H1 (cell line): ENCODE measurements at regions not wholly inside any gene's neighbourhood (a gene's known extent, or its start where the extent isn't known, plus 50 kb on each side); places are given as distances from the start of the nearest gene placed in this dataset.

Source experiments
- CTCF ChIA-PET: fragments of 300-600 bp; sonication (Branson Sonifier 250); formaldehyde crosslinking; loops from one replicate; lab custom pipeline; 2021; ENCODE audit not compliant: partially characterized antibody; lab: Charles Lee
- POLR2A ChIA-PET: fragments of 300-600 bp; sonication (Branson Sonifier 250); formaldehyde crosslinking; loops from one replicate; lab custom pipeline; 2021; ENCODE audit warnings: inconsistent platforms; ENCODE audit not compliant: partially characterized antibody; lab: Charles Lee
- DNase-seq, 2 experiments: peaks; one replicate each; pipeline versions ENCODE4 v3.0.0 to v3.0.0-alpha.2; 2010 to 2022; ENCODE audit warnings: low spot score in 2 of 2, low read depth in 1 of 2, mixed read lengths in 1 of 2
- FAIRE-seq: peaks from 2 replicates; lab custom pipeline; 2011; peaks lifted over from hg19 to GRCh38; lab: Jason Lieb, UNC
- H2AFZ ChIP-seq: 2 replicates; pipeline ENCODE4 v1.8.1; 2012; ENCODE audit warnings: low read length, inconsistent platforms
- H2AK5ac ChIP-seq: 2 replicates; pipeline ENCODE4 v1.6.1; 2013; ENCODE audit warnings: low read depth, low read length
- H2BK120ac ChIP-seq: replicated peaks from 2 replicates; pipeline ENCODE3; 2013; ENCODE audit warnings: low read depth, low read length, inconsistent platforms
- H2BK12ac ChIP-seq: 2 replicates; pipeline ENCODE4 v1.6.1; 2013; ENCODE audit warnings: low read depth, low read length
- H2BK15ac ChIP-seq: 2 replicates; pipeline ENCODE4 v1.6.1; 2013; ENCODE audit warnings: low read length
- H2BK20ac ChIP-seq: 2 replicates; pipeline ENCODE4 v1.6.1; 2013; ENCODE audit warnings: low read length
- H2BK5ac ChIP-seq: 2 replicates; pipeline ENCODE4 v1.6.1; 2013; ENCODE audit warnings: low read depth, low read length
- H3K14ac ChIP-seq: 2 replicates; pipeline ENCODE4 v1.6.1; 2013; ENCODE audit warnings: inconsistent platforms; ENCODE audit not compliant: insufficient read length
- H3K18ac ChIP-seq: 2 replicates; pipeline ENCODE4 v1.6.1; 2013; ENCODE audit warnings: low read length; ENCODE audit errors: extremely low read depth
- H3K23ac ChIP-seq: 2 replicates; pipeline ENCODE4 v1.6.1; 2013; ENCODE audit warnings: inconsistent platforms; ENCODE audit not compliant: insufficient read length
- H3K23me2 ChIP-seq: 2 replicates; pipeline ENCODE4 v1.6.1; 2013; ENCODE audit warnings: low read depth, low read length
- H3K27ac ChIP-seq: 2 replicates; pipeline ENCODE4 v1.6.1; 2011; ENCODE audit warnings: low read depth, low read length, inconsistent platforms
- H3K27me3 ChIP-seq, 4 experiments: replicated peaks in 1 of 4; 1 replicate in 1 of 4; 2 replicates in 3 of 4; pipeline versions ENCODE4 v1.6.1 to v1.8.1; 2011 to 2013; ENCODE audit warnings: low read length in 3 of 4, mild to moderate bottlenecking in 3 of 4, inconsistent platforms in 2 of 4, mixed read lengths in 2 of 4, moderate library complexity in 1 of 4; ENCODE audit not compliant: control insufficient read depth in 3 of 4, insufficient read depth in 3 of 4; ENCODE audit errors: extremely low read depth in 1 of 4
- H3K36me3 ChIP-seq, 4 experiments: 2 replicates each; pipeline versions ENCODE4 v1.6.1 to v1.8.1; 2011 to 2013; ENCODE audit warnings: mild to moderate bottlenecking in 4 of 4, low read length in 3 of 4, moderate library complexity in 2 of 4, control low read depth in 1 of 4, inconsistent platforms in 1 of 4; ENCODE audit not compliant: insufficient read depth in 4 of 4, control insufficient read depth in 2 of 4
- H3K4ac ChIP-seq: replicated peaks from 2 replicates; pipeline ENCODE3; 2013; ENCODE audit warnings: low read length, low read depth, mixed read lengths, inconsistent platforms; ENCODE audit not compliant: insufficient read length
- H3K4me1 ChIP-seq, 4 experiments: replicated peaks in 1 of 4; 1 replicate in 1 of 4; 2 replicates in 3 of 4; pipeline versions ENCODE4 v1.6.1 to v1.8.1; 2011 to 2013; ENCODE audit warnings: low read length in 3 of 4, inconsistent platforms in 2 of 4, mixed read lengths in 1 of 4; ENCODE audit not compliant: insufficient read depth in 4 of 4, control insufficient read depth in 3 of 4
- H3K4me2 ChIP-seq, 2 experiments: 2 replicates each; pipeline versions ENCODE4 v1.6.1 to v1.8.1; 2011 to 2013; ENCODE audit warnings: low read depth in 2 of 2, low read length in 2 of 2, control low read depth in 1 of 2, inconsistent platforms in 1 of 2, mild to moderate bottlenecking in 1 of 2; ENCODE audit not compliant: insufficient read depth in 1 of 2
- H3K4me3 ChIP-seq, 4 experiments: fragments of 200-600, 300-600 bp in 1 of 4; sonication (generic), shearing (Covaris generic), sonication (Bioruptor Twin) in 1 of 4; 2 replicates each; pipeline versions ENCODE4 v1.5.1 to v1.8.1; 2011 to 2016; ENCODE audit warnings: low read length in 4 of 4, low read depth in 3 of 4, control low read depth in 2 of 4, inconsistent platforms in 2 of 4, mild to moderate bottlenecking in 2 of 4, mixed read lengths in 1 of 4, moderate library complexity in 1 of 4; ENCODE audit not compliant: insufficient read depth in 2 of 4; ENCODE audit errors: extremely low read depth in 1 of 4
- H3K56ac ChIP-seq: replicated peaks from 2 replicates; pipeline ENCODE3; 2013; ENCODE audit warnings: low read depth, mild to moderate bottlenecking, mixed read lengths, low read length, inconsistent platforms; ENCODE audit not compliant: insufficient read length
- H3K79me1 ChIP-seq: 2 replicates; pipeline ENCODE4 v1.6.1; 2013; ENCODE audit warnings: low read depth, low read length, control low read depth
- H3K79me2 ChIP-seq, 2 experiments: 2 replicates each; pipeline versions ENCODE4 v1.6.1 to v1.8.1; 2012 to 2013; ENCODE audit warnings: low read length in 2 of 2, mild to moderate bottlenecking in 2 of 2, inconsistent platforms in 1 of 2; ENCODE audit not compliant: insufficient read depth in 2 of 2, control insufficient read depth in 1 of 2
- H3K9ac ChIP-seq, 4 experiments: replicated peaks in 1 of 4; 1 replicate in 1 of 4; 2 replicates in 3 of 4; pipeline versions ENCODE4 v1.6.1 to v1.8.1; 2011 to 2013; ENCODE audit warnings: low read depth in 3 of 4, low read length in 3 of 4, control low read depth in 2 of 4, mild to moderate bottlenecking in 2 of 4, moderate library complexity in 2 of 4, inconsistent platforms in 1 of 4; ENCODE audit errors: extremely low read depth in 1 of 4
- H3K9me3 ChIP-seq, 2 experiments: 2 replicates each; pipeline versions ENCODE4 v1.6.1 to v1.8.1; 2012 to 2013; ENCODE audit warnings: mild to moderate bottlenecking in 2 of 2, moderate library complexity in 2 of 2, control low read depth in 1 of 2, inconsistent platforms in 1 of 2, low read depth in 1 of 2, low read length in 1 of 2, mixed read lengths in 1 of 2; ENCODE audit not compliant: insufficient read depth in 2 of 2
- H4K20me1 ChIP-seq, 2 experiments: replicated peaks in 1 of 2; 2 replicates each; pipeline versions ENCODE3 to v1.8.1; 2011 to 2013; ENCODE audit warnings: inconsistent platforms in 2 of 2, low read length in 2 of 2, mild to moderate bottlenecking in 1 of 2; ENCODE audit not compliant: insufficient read depth in 2 of 2, control insufficient read depth in 1 of 2
- H4K5ac ChIP-seq: 2 replicates; pipeline ENCODE4 v1.6.1; 2013; ENCODE audit warnings: low read length, low read depth, mixed read lengths, inconsistent platforms; ENCODE audit not compliant: insufficient read length
- H4K8ac ChIP-seq: 2 replicates; pipeline ENCODE4 v1.8.0; 2013; ENCODE audit warnings: mild to moderate bottlenecking, moderate library complexity, low read length, inconsistent platforms; ENCODE audit not compliant: insufficient read depth; ENCODE audit errors: extremely low read depth
- H4K91ac ChIP-seq: replicated peaks from 2 replicates; pipeline ENCODE3; 2013; ENCODE audit warnings: low read length, mixed read lengths, inconsistent platforms; ENCODE audit not compliant: insufficient read length
- GTF2F1 ChIP-seq: IDR thresholded peaks from 2 replicates; pipeline ENCODE4 v1.6.1; 2012; ENCODE audit warnings: low read depth, low read length, improper control_type of control experiment, borderline replicate concordance
- KDM4A ChIP-seq: IDR thresholded peaks from one replicate; pipeline ENCODE4 v1.7.1; 2012; ENCODE audit warnings: low read depth, mild to moderate bottlenecking, moderate library complexity, low read length, inconsistent platforms; ENCODE audit not compliant: severe bottlenecking
- SIN3A ChIP-seq, 2 experiments: IDR thresholded peaks in 1 of 2; conservative IDR thresholded peaks in 1 of 2; 2 replicates each; pipeline ENCODE4 v1.6.1; 2011 to 2012; ENCODE audit warnings: low read length in 2 of 2, improper control_type of control experiment in 1 of 2, low read depth in 1 of 2, mild to moderate bottlenecking in 1 of 2
- ZNF274 ChIP-seq: IDR thresholded peaks from 2 replicates; pipeline ENCODE4 v1.7.0; 2012; ENCODE audit warnings: low read length, borderline replicate concordance; ENCODE audit errors: extremely low read depth
- WGBS, 2 experiments: shearing (Covaris generic) in 1 of 2; methylation state at CpG; one replicate each; pipeline versions ENCODE4 v1.1.6 to v1.1.7; 2013 to 2015; ENCODE audit warnings: low lambda C conversion rate in 2 of 2, mixed read lengths in 2 of 2, inconsistent platforms in 1 of 2, low coverage in 1 of 2, missing lambda C conversion rate in 1 of 2; ENCODE audit not compliant: insufficient replicate concordance in 2 of 2, insufficient coverage in 1 of 2, insufficient read length in 1 of 2; ENCODE audit errors: extremely low coverage in 1 of 2, missing lambda C conversion rate in 1 of 2; 5-methylcytosine and 5-hydroxymethylcytosine counted together

GRCh38 chr4:67401902-67402301, 143.4 kb downstream of the CENPC start:
- Histone ChIP-seq H3K27me3 (no peaks in the 10 kb centered on the region), H2BK5ac (no peak overlapping the region), H2AFZ (no peak overlapping the region), H3K36me3 (no peaks in the 10 kb centered on the region), H3K27ac (no peak overlapping the region), H4K20me1 (no peaks in the 10 kb centered on the region), H3K9ac (no peak overlapping the region), H2BK20ac (no peak overlapping the region), H3K23me2 (no peaks in the 10 kb centered on the region), H2BK120ac (no peak overlapping the region), H3K4me2 (no peak overlapping the region), H2BK12ac (no peak overlapping the region), H3K79me1 (no peaks in the 10 kb centered on the region), H3K23ac (no peak overlapping the region), H3K14ac (no peak overlapping the region), H3K79me2 (no peaks in the 10 kb centered on the region), H3K4ac (no peak overlapping the region), H3K18ac (no peak overlapping the region), H2AK5ac (no peak overlapping the region), H3K9me3 (no peaks in the 10 kb centered on the region), H4K91ac (no peak overlapping the region), H3K4me1 (no peaks in the 10 kb centered on the region; a peak in 2 of 7 replicates), H3K4me3 (no peak overlapping the region), H4K5ac (no peak overlapping the region), H2BK15ac (no peak overlapping the region), H3K56ac (no peak overlapping the region), H4K8ac (no peak overlapping the region)
- FAIRE-seq (no peak), DNase-seq (no peak)
- TF ChIP-seq GTF2F1 (no peak), ZNF274 (no peak), KDM4A (no peak), SIN3A (conservative IDR thresholded peaks at IDR 0.05 in 1 of 2, IDR thresholded peaks at IDR 0.05 in 1 of 2; ENCODE audit: low read depth in 1 of 2, low read length in 2 of 2) (no peak)
- 100% methylated on average over 1 of the region's 1 CpG; no CpG with 5 or more reads in 1 of the 2 experiments for WGBS, 2 experiments
- POLR2A ChIA-PET = no interaction called here
- CTCF ChIA-PET = interaction anchor here (1.3 kb wide), 1 partner anchor 9 kb away, joined by 14 read pairs; no protein-coding TSS in a partner anchor
